Neural progenitor cell (in vitro differentiated cells): ENCODE measurements at regions not wholly inside any gene's neighbourhood (a gene's known extent, or its start where the extent isn't known, plus 50 kb on each side); places are given as distances from the start of the nearest gene placed in this dataset.

Experiments used
- DNase-seq: peaks from one replicate; pipeline ENCODE4 v3.0.0-alpha.2; 2016; ENCODE audit warnings: low spot score
- H2AFZ ChIP-seq: fragments of 200-600 bp; sonication (generic); replicated peaks from 2 replicates; pipeline ENCODE4 v1.6.1; 2016; ENCODE audit warnings: antibody characterized with exemption
- H3F3A ChIP-seq: fragments of 200-600 bp; sonication (generic); 2 replicates; pipeline ENCODE4 v1.6.1; 2016; ENCODE audit warnings: antibody characterized with exemption, low read depth
- H3K27ac ChIP-seq: fragments of 200-600 bp; sonication (generic); 2 replicates; pipeline ENCODE4 v1.5.1; 2016; ENCODE audit warnings: mild to moderate bottlenecking
- H3K27me3 ChIP-seq: fragments of 200-600 bp; sonication (generic); 2 replicates; pipeline ENCODE4 v1.6.1; 2016; ENCODE audit warnings: mild to moderate bottlenecking, moderate library complexity
- H3K36me3 ChIP-seq: fragments of 200-600 bp; sonication (generic); 2 replicates; pipeline ENCODE4 v1.5.1; 2016
- H3K4me1 ChIP-seq: fragments of 200-600 bp; sonication (generic); 2 replicates; pipeline ENCODE4 v1.6.1; 2016; ENCODE audit warnings: mixed run types
- H3K4me2 ChIP-seq: fragments of 200-600 bp; sonication (generic); 2 replicates; pipeline ENCODE4 v1.6.1; 2016
- H3K4me3 ChIP-seq: fragments of 200-600 bp; sonication (generic); 2 replicates; pipeline ENCODE4 v1.5.1; 2016
- H3K79me2 ChIP-seq: fragments of 200-600 bp; sonication (generic); 2 replicates; pipeline ENCODE4 v1.6.1; 2016; ENCODE audit warnings: low read depth
- H3K9ac ChIP-seq: fragments of 200-600 bp; sonication (generic); 2 replicates; pipeline ENCODE4 v1.6.1; 2016
- H3K9me3 ChIP-seq: fragments of 200-600 bp; sonication (generic); 2 replicates; pipeline ENCODE4 v1.5.1; 2016; ENCODE audit warnings: low read depth
- H4K20me1 ChIP-seq: fragments of 200-600 bp; sonication (generic); 2 replicates; pipeline ENCODE4 v1.6.1; 2016; ENCODE audit warnings: low read depth
- H3K27ac Mint-ChIP-seq: 3 replicates; pipeline ENCODE4 v1.8.0; 2021; ENCODE audit warnings: mixed read lengths
- H3K27me3 Mint-ChIP-seq: 2 replicates; pipeline ENCODE4 v1.8.0; 2022; ENCODE audit warnings: low read depth, mild to moderate bottlenecking, inconsistent platforms, moderate library complexity, mixed read lengths; ENCODE audit not compliant: insufficient read depth
- H3K36me3 Mint-ChIP-seq: 3 replicates; pipeline ENCODE4 v1.8.0; 2021; ENCODE audit warnings: mixed read lengths
- H3K4me1 Mint-ChIP-seq: 3 replicates; pipeline ENCODE4 v1.8.0; 2021; ENCODE audit warnings: mixed read lengths
- H3K4me3 Mint-ChIP-seq: 3 replicates; pipeline ENCODE4 v1.8.0; 2021; ENCODE audit warnings: mild to moderate bottlenecking, moderate library complexity, mixed read lengths
- H3K9me3 Mint-ChIP-seq: 3 replicates; pipeline ENCODE4 v1.8.0; 2020; ENCODE audit warnings: mixed read lengths
- EZH2 ChIP-seq: fragments of 200-600 bp; sonication (generic); IDR thresholded peaks from 2 replicates; pipeline ENCODE4 v1.6.1; 2017; ENCODE audit warnings: antibody characterized with exemption, mild to moderate bottlenecking, moderate library complexity
- EZH2phosphoT487 ChIP-seq: fragments of 200-600 bp; sonication (generic); IDR thresholded peaks from 2 replicates; pipeline ENCODE4 v1.6.1; 2017; ENCODE audit warnings: antibody characterized with exemption
- TF ChIP-seq, protein P1 (sequence below): fragments of 200-600 bp; sonication (generic); IDR thresholded peaks from 2 replicates; pipeline ENCODE4 v1.5.1; 2017; ENCODE audit warnings: antibody characterized with exemption, mild to moderate bottlenecking

DNA sequence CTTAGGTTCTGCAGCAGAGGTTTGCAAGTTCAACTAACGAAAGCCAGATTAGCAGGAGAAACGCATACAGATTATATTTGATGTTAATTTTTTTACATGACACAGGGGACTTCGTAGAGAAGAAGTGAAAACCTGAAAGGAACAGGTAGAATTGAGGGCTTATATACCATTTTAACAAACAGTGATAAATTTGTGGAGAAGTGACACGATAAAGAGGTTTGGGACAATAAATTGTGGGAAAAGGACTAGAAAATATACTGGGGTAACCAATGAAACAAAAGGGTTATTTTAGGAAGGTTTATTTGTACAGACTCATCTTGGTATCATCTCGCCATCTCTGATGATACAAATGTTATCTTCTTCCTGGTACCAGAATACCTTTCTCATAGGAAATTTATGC, 452.9 kb downstream of the SETD4 start:
- H3K4me2 ChIP-seq = no peak overlapping the region
- TF ChIP-seq, protein P1, sequence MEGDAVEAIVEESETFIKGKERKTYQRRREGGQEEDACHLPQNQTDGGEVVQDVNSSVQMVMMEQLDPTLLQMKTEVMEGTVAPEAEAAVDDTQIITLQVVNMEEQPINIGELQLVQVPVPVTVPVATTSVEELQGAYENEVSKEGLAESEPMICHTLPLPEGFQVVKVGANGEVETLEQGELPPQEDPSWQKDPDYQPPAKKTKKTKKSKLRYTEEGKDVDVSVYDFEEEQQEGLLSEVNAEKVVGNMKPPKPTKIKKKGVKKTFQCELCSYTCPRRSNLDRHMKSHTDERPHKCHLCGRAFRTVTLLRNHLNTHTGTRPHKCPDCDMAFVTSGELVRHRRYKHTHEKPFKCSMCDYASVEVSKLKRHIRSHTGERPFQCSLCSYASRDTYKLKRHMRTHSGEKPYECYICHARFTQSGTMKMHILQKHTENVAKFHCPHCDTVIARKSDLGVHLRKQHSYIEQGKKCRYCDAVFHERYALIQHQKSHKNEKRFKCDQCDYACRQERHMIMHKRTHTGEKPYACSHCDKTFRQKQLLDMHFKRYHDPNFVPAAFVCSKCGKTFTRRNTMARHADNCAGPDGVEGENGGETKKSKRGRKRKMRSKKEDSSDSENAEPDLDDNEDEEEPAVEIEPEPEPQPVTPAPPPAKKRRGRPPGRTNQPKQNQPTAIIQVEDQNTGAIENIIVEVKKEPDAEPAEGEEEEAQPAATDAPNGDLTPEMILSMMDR = no peak
- TF ChIP-seq EZH2 (no peak), EZH2phosphoT487 (no peak)
- Mint-ChIP-seq H3K27me3 (peaks cover 2% of the 10 kb centered on the region), H3K27ac (no peak overlapping the region), H3K4me3 (no peak overlapping the region), H3K4me1 (no peaks in the 10 kb centered on the region), H3K9me3 (peaks cover 3% of the 10 kb centered on the region), H3K36me3 (no peaks in the 10 kb centered on the region)
- H2AFZ ChIP-seq = no peak overlapping the region
- H3K4me3 ChIP-seq = no peak overlapping the region
- no peak overlapping the region for H3K27ac ChIP-seq
- H3K27me3 ChIP-seq = no peaks in the 10 kb centered on the region
- no peaks in the 10 kb centered on the region for H3K79me2 ChIP-seq
- DNase-seq = no peak
- H3K36me3 ChIP-seq = no peaks in the 10 kb centered on the region
- H3K9ac ChIP-seq = no peak overlapping the region
- no peaks in the 10 kb centered on the region for H3F3A ChIP-seq
- H4K20me1 ChIP-seq = no peaks in the 10 kb centered on the region
- H3K9me3 ChIP-seq = no peaks in the 10 kb centered on the region
- H3K4me1 ChIP-seq = no peaks in the 10 kb centered on the region

DNA sequence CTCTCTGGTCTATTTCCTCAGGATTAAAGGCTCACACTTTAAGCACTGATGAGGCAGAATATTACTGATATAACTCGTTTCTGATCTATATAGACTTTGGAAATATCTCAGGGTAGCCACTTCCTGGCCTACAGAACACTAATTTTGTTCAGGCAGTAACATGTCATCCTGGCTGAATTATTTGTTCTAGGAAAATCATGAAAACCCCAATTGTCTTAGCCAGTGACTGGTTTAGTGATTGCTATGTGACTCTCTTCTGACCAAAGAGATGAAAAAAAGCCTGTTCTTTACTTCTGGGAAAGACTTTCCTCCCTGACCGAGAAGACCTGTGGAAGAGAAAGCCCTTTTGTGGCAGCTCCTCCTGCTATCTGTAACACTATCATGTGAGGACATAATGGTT, 453.7 kb downstream of the SETD4 start:
- Mint-ChIP-seq H3K27me3 (peaks cover 2% of the 10 kb centered on the region), H3K36me3 (no peaks in the 10 kb centered on the region)

DNA sequence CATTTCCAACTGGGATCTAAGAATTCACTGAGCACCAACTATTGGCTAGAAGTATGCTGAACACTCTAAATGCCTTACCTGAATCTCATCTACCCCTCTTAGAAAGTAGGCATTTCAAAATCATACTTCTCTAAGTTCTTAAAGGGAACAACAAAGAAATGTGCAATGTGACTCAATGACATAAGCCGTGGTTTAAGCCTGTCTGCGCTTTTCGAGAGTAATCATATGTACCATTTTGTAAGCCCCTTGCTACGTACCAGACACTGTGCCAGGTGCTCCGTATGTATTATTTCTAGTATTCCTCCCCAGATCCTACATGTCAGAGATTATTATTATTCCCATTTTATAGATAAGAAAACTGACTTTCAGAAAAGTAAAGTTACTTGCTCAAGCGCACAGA, 454.2 kb downstream of the SETD4 start:
- Histone ChIP-seq H3K79me2 (no peaks in the 10 kb centered on the region), H3K4me1 (no peaks in the 10 kb centered on the region), H4K20me1 (no peaks in the 10 kb centered on the region), H2AFZ (no peak overlapping the region), H3F3A (no peaks in the 10 kb centered on the region), H3K4me2 (no peak overlapping the region), H3K27me3 (no peaks in the 10 kb centered on the region), H3K36me3 (no peaks in the 10 kb centered on the region), H3K4me3 (no peak overlapping the region), H3K9ac (no peak overlapping the region), H3K9me3 (no peaks in the 10 kb centered on the region), H3K27ac (no peak overlapping the region)
- H3K27ac Mint-ChIP-seq = no peak overlapping the region
- no peaks in the 10 kb centered on the region for H3K36me3 Mint-ChIP-seq
- H3K27me3 Mint-ChIP-seq = peaks cover 2% of the 10 kb centered on the region
- DNase-seq = no peak
- no peaks in the 10 kb centered on the region for H3K4me1 Mint-ChIP-seq
- H3K4me3 Mint-ChIP-seq = no peak overlapping the region
- TF ChIP-seq, protein P1 = no peak
- TF ChIP-seq EZH2phosphoT487 = no peak
- TF ChIP-seq EZH2 = no peak
- H3K9me3 Mint-ChIP-seq = peaks cover 3% of the 10 kb centered on the region

More for the DNA sequence above, 453.7 kb downstream of the SETD4 start:
- Histone ChIP-seq H3K4me1 (no peaks in the 10 kb centered on the region), H3K27me3 (no peaks in the 10 kb centered on the region), H3K4me3 (no peak overlapping the region), H3K36me3 (no peaks in the 10 kb centered on the region), H3K27ac (no peak overlapping the region), H4K20me1 (no peaks in the 10 kb centered on the region), H3K9ac (no peak overlapping the region), H3F3A (no peaks in the 10 kb centered on the region), H2AFZ (no peak overlapping the region), H3K4me2 (no peak overlapping the region), H3K9me3 (no peaks in the 10 kb centered on the region), H3K79me2 (no peaks in the 10 kb centered on the region)
- no peak for DNase-seq
- Mint-ChIP-seq H3K4me3 (no peak overlapping the region), H3K9me3 (peaks cover 3% of the 10 kb centered on the region), H3K4me1 (no peaks in the 10 kb centered on the region), H3K27ac (no peak overlapping the region)
- no peak for TF ChIP-seq EZH2phosphoT487

DNA sequence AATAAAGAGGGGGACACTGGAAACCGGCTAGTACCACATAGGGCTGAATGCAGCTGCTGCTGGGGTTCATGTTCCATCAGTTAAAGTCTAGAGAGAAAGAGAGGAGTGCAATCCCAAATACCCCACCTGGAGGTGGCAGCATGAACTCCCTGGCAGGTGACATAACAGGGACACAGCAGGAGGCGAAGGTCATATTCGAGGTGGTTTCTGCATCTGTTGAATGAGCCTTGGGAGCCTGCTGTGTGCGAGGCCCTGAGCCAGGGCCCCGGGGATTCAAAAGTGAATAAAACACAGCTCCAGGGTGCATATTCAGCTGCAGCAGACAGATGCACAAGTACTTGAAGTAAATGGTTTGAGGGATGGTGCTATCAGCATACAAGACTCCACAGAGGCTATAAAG, 456.8 kb downstream of the SETD4 start:
- H4K20me1 ChIP-seq = no peaks in the 10 kb centered on the region
- TF ChIP-seq, protein P1 = no peak
- TF ChIP-seq EZH2 = no peak
- TF ChIP-seq EZH2phosphoT487 = no peak
- DNase-seq = no peak
- H3K9me3 ChIP-seq = no peaks in the 10 kb centered on the region
- no peak overlapping the region for H3K4me3 ChIP-seq
- peaks cover 3% of the 10 kb centered on the region for H3K9me3 Mint-ChIP-seq
- no peak overlapping the region for H3K27ac ChIP-seq
- no peak overlapping the region for H3K4me3 Mint-ChIP-seq
- H3K9ac ChIP-seq = no peak overlapping the region
- no peaks in the 10 kb centered on the region for H3K27me3 Mint-ChIP-seq
- no peaks in the 10 kb centered on the region for H3F3A ChIP-seq
- H3K4me1 ChIP-seq = no peaks in the 10 kb centered on the region
- no peak overlapping the region for H3K27ac Mint-ChIP-seq
- no peaks in the 10 kb centered on the region for H3K36me3 Mint-ChIP-seq
- no peak overlapping the region for H2AFZ ChIP-seq
- no peaks in the 10 kb centered on the region for H3K27me3 ChIP-seq
- H3K4me1 Mint-ChIP-seq = no peaks in the 10 kb centered on the region
- H3K4me2 ChIP-seq = no peak overlapping the region
- H3K36me3 ChIP-seq = no peaks in the 10 kb centered on the region
- no peaks in the 10 kb centered on the region for H3K79me2 ChIP-seq
